ENCODE measurements at regions not wholly inside any gene's neighbourhood (a gene's known extent, or its start where the extent isn't known, plus 50 kb on each side); places are given as distances from the start of the nearest gene placed in this dataset.

GRCh38 chr7:9082203-9082602 lies 648.8 kb downstream of the NXPH1 start:
- TF ChIP-seq, protein P1, sequence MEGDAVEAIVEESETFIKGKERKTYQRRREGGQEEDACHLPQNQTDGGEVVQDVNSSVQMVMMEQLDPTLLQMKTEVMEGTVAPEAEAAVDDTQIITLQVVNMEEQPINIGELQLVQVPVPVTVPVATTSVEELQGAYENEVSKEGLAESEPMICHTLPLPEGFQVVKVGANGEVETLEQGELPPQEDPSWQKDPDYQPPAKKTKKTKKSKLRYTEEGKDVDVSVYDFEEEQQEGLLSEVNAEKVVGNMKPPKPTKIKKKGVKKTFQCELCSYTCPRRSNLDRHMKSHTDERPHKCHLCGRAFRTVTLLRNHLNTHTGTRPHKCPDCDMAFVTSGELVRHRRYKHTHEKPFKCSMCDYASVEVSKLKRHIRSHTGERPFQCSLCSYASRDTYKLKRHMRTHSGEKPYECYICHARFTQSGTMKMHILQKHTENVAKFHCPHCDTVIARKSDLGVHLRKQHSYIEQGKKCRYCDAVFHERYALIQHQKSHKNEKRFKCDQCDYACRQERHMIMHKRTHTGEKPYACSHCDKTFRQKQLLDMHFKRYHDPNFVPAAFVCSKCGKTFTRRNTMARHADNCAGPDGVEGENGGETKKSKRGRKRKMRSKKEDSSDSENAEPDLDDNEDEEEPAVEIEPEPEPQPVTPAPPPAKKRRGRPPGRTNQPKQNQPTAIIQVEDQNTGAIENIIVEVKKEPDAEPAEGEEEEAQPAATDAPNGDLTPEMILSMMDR (IDR thresholded peaks at IDR 0.05) = no peak
- TF ChIP-seq EZH2 (IDR thresholded peaks at IDR 0.05) (no peak), EZH2phosphoT487 (IDR thresholded peaks at IDR 0.05) (no peak)
